Endothelial cell of umbilical vein (primary cell): ENCODE measurements at regions not wholly inside any gene's neighbourhood (a gene's known extent, or its start where the extent isn't known, plus 50 kb on each side); places are given as distances from the start of the nearest gene placed in this dataset.

ENCODE experiments used
- BruUV-seq: library from RNA; stranded (reverse); fragments of 400-500 nt; replicated peaks from 2 replicates; lab custom pipeline; 2021; lab: Mats Ljungman, UMichigan
- CTCF ChIA-PET: fragments of 300-600, 350-600 bp; sonication (Branson Sonifier 250); formaldehyde crosslinking; loops from one replicate; lab custom pipeline; 2021; ENCODE audit warnings: antibody characterized with exemption, inconsistent platforms; lab: Charles Lee
- POLR2A ChIA-PET: fragments of 300-600, 350-600 bp; sonication (Branson Sonifier 250); formaldehyde crosslinking; loops from one replicate; lab custom pipeline; 2021; ENCODE audit warnings: antibody characterized with exemption, inconsistent platforms; lab: Charles Lee
- DNase-seq: peaks from one replicate; pipeline ENCODE4 v3.0.0-alpha.2; 2011; ENCODE audit warnings: low read depth, low spot score
- FAIRE-seq: peaks from 2 replicates; lab custom pipeline; 2011; peaks lifted over from hg19 to GRCh38; lab: Jason Lieb, UNC
- H2AFZ ChIP-seq: 2 replicates; pipeline ENCODE4 v1.6.0; 2012; ENCODE audit warnings: low read depth, low read length, control low read depth, inconsistent platforms
- H3K27ac ChIP-seq: 2 replicates; pipeline ENCODE4 v1.5.1; 2011; ENCODE audit warnings: low read depth, mild to moderate bottlenecking, control low read depth, low read length, moderate library complexity; ENCODE audit not compliant: insufficient read depth
- H3K27me3 ChIP-seq, 2 experiments: 2 replicates each; pipeline versions ENCODE4 v1.6.0 to v1.6.1; 2011; ENCODE audit warnings: low read length in 2 of 2, mixed read lengths in 1 of 2; ENCODE audit not compliant: control insufficient read depth in 2 of 2, insufficient read depth in 2 of 2
- H3K36me3 ChIP-seq, 2 experiments: 2 replicates in 1 of 2; 3 replicates in 1 of 2; pipeline ENCODE4 v1.5.1; 2011; ENCODE audit warnings: low read length in 2 of 2, mild to moderate bottlenecking in 1 of 2, moderate library complexity in 1 of 2; ENCODE audit not compliant: control insufficient read depth in 2 of 2, insufficient read depth in 2 of 2; ENCODE audit errors: extremely low read depth in 1 of 2
- H3K4me1 ChIP-seq: 3 replicates; pipeline ENCODE4 v1.5.1; 2011; ENCODE audit warnings: mild to moderate bottlenecking, low read length; ENCODE audit not compliant: control insufficient read depth, insufficient read depth; ENCODE audit errors: extremely low read depth
- H3K4me2 ChIP-seq: 2 replicates; pipeline ENCODE4 v1.6.1; 2011; ENCODE audit warnings: low read length, control low read depth, mixed read lengths; ENCODE audit not compliant: insufficient read depth
- H3K4me3 ChIP-seq, 3 experiments: fragments of 200-600 bp in 1 of 3; sonication (generic), shearing (Covaris generic) in 1 of 3; replicated peaks in 1 of 3; 2 replicates each; pipeline ENCODE4 v1.5.1; 2011 to 2016; ENCODE audit warnings: control low read depth in 3 of 3, low read length in 3 of 3, mild to moderate bottlenecking in 2 of 3, inconsistent platforms in 1 of 3, low read depth in 1 of 3, moderate library complexity in 1 of 3; ENCODE audit not compliant: insufficient read depth in 1 of 3
- H3K79me2 ChIP-seq: 2 replicates; pipeline ENCODE4 v1.6.0; 2012; ENCODE audit warnings: low read length, inconsistent platforms; ENCODE audit not compliant: control insufficient read depth, insufficient read depth
- H3K9ac ChIP-seq: replicated peaks from 2 replicates; pipeline ENCODE3; 2011; ENCODE audit warnings: low read length, control low read depth; ENCODE audit not compliant: insufficient read depth; ENCODE audit errors: extremely low read depth
- H3K9me1 ChIP-seq: replicated peaks from 3 replicates; pipeline ENCODE4 v1.6.0; 2011; ENCODE audit warnings: mild to moderate bottlenecking, low read length; ENCODE audit not compliant: control insufficient read depth, insufficient read depth; ENCODE audit errors: extremely low read depth
- H3K9me3 ChIP-seq: replicated peaks from 2 replicates; pipeline ENCODE4 v1.5.1; 2012; ENCODE audit warnings: low read length, inconsistent platforms; ENCODE audit not compliant: control insufficient read depth, insufficient read depth
- H4K20me1 ChIP-seq: replicated peaks from 2 replicates; pipeline ENCODE3; 2011; ENCODE audit warnings: mild to moderate bottlenecking, low read length; ENCODE audit not compliant: control insufficient read depth, insufficient read depth; ENCODE audit errors: extremely low read depth
- EZH2 ChIP-seq: IDR thresholded peaks from 2 replicates; pipeline ENCODE4 v1.6.1; 2012; ENCODE audit warnings: borderline replicate concordance, low read depth, mild to moderate bottlenecking, moderate library complexity, low read length, inconsistent platforms; ENCODE audit not compliant: severe bottlenecking
- FOS ChIP-seq: IDR thresholded peaks from 2 replicates; pipeline ENCODE4 v1.6.1; 2011; ENCODE audit warnings: mild to moderate bottlenecking, low read length, moderate library complexity, borderline replicate concordance; ENCODE audit not compliant: insufficient read depth
- GATA2 ChIP-seq: IDR thresholded peaks from 2 replicates; pipeline ENCODE4 v1.7.0; 2011; ENCODE audit warnings: low read depth, mild to moderate bottlenecking, moderate library complexity, mixed read lengths, low read length; ENCODE audit not compliant: insufficient read length, insufficient read depth
- JUN ChIP-seq: IDR thresholded peaks from 2 replicates; pipeline ENCODE4 v1.6.1; 2011; ENCODE audit warnings: borderline replicate concordance, low read depth; ENCODE audit not compliant: insufficient read length, insufficient read depth
- MYC ChIP-seq: IDR thresholded peaks from one replicate; pipeline ENCODE4 v1.6.1; 2011; ENCODE audit warnings: mild to moderate bottlenecking, low read depth, low read length
- POLR2A ChIP-seq: IDR thresholded peaks from 2 replicates; pipeline ENCODE4 v1.6.1; 2012; ENCODE audit warnings: low read depth, mild to moderate bottlenecking, control low read depth, low read length
- POLR2AphosphoS5 ChIP-seq: IDR thresholded peaks from 2 replicates; pipeline ENCODE4 v1.6.1; 2012; ENCODE audit warnings: low read depth, mild to moderate bottlenecking, control low read depth, low read length, moderate library complexity; ENCODE audit not compliant: insufficient read depth
- dilution Hi-C: fragments of 300-500 bp; cut with MboI; formaldehyde crosslinking; loops from one replicate; pipeline ENCODE4 v1.15.0; 2019; ENCODE audit warnings: low sequenced_read_pairs; ENCODE audit not compliant: extremely low pct_ligation_motif_present
- intact Hi-C: fragments of 100-400 bp; cut with micrococcal nuclease; formaldehyde crosslinking; loops from one replicate; pipeline ENCODE4 v1.10.0; 2022
- TF ChIP-seq, protein P1 (sequence below): IDR thresholded peaks from 2 replicates; pipeline ENCODE4 v1.6.1; 2011; ENCODE audit not compliant: insufficient read depth, insufficient read length
- TF ChIP-seq, protein P2 (sequence below), 2 donors: IDR thresholded peaks; 1 replicate in 1 of 2; 2 replicates in 1 of 2; pipeline ENCODE4 v1.5.1; 2011; ENCODE audit warnings: low read length in 2 of 2, mild to moderate bottlenecking in 2 of 2, moderate library complexity in 2 of 2, control low read depth in 1 of 2, inconsistent platforms in 1 of 2, low read depth in 1 of 2; ENCODE audit not compliant: insufficient read depth in 1 of 2; ENCODE audit errors: extremely low read depth in 1 of 2

DNA sequence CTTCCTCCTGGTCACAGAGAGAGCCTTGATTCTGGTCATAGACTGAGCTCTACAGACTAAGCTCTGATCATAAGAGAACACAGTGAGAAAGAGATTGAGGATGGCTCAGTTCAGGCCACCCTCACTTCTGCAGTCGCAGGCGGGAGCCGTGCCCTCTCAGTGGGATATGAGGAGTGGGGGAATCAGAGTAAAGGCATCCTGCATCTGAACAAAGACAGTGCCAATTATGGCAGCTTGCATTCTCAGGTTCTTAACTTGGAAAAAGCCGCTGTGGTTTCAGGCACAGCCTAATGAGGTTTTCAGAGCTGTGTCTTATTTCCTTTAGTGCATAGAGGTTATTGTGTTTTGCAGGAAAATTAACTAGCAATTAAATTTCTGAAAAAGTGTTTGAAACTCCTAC is 134.4 kb upstream of the NLRP1 start:
- no peak overlapping the region for H3K27ac ChIP-seq
- intact Hi-C loops = no loop called here
- no peaks in the 10 kb centered on the region for H3K9me1 ChIP-seq
- H3K4me1 ChIP-seq = no peaks in the 10 kb centered on the region
- DNase-seq = no peak
- no peaks in the 10 kb centered on the region for H3K9me3 ChIP-seq
- no peak overlapping the region for H3K4me3 ChIP-seq
- no peak overlapping the region for H3K4me2 ChIP-seq
- peaks cover 0 to 3% of the 10 kb centered on the region in 2 experiments for H3K27me3 ChIP-seq
- BruUV-seq = no TSS peak
- CTCF ChIA-PET = interaction anchor here (0.5 to 3.7 kb wide), 5 partner anchors 12 to 444 kb away, joined by 3 to 19 read pairs (median 3); no protein-coding TSS in a partner anchor
- POLR2A ChIA-PET = no interaction called here
- no peaks in the 10 kb centered on the region for H4K20me1 ChIP-seq
- no peak overlapping the region for H2AFZ ChIP-seq
- FAIRE-seq = no peak
- TF ChIP-seq EZH2 (no peak), POLR2AphosphoS5 (no peak), FOS (no peak), POLR2A (no peak), MYC (no peak), JUN (no peak), GATA2 (no peak)
- TF ChIP-seq, protein P1, sequence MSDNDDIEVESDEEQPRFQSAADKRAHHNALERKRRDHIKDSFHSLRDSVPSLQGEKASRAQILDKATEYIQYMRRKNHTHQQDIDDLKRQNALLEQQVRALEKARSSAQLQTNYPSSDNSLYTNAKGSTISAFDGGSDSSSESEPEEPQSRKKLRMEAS = no peak
- TF ChIP-seq, protein P2, sequence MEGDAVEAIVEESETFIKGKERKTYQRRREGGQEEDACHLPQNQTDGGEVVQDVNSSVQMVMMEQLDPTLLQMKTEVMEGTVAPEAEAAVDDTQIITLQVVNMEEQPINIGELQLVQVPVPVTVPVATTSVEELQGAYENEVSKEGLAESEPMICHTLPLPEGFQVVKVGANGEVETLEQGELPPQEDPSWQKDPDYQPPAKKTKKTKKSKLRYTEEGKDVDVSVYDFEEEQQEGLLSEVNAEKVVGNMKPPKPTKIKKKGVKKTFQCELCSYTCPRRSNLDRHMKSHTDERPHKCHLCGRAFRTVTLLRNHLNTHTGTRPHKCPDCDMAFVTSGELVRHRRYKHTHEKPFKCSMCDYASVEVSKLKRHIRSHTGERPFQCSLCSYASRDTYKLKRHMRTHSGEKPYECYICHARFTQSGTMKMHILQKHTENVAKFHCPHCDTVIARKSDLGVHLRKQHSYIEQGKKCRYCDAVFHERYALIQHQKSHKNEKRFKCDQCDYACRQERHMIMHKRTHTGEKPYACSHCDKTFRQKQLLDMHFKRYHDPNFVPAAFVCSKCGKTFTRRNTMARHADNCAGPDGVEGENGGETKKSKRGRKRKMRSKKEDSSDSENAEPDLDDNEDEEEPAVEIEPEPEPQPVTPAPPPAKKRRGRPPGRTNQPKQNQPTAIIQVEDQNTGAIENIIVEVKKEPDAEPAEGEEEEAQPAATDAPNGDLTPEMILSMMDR (IDR thresholded peaks at IDR 0.05; ENCODE audit: extremely low read depth in 1 of 2, insufficient read depth in 1 of 2, low read depth in 1 of 2, low read length in 2 of 2) = no peak
- H3K79me2 ChIP-seq = no peaks in the 10 kb centered on the region
- no peak overlapping the region for H3K9ac ChIP-seq
- no peaks in the 10 kb centered on the region for H3K36me3 ChIP-seq
- dilution Hi-C loops = no loop called here
